ENCODE measurements at regions not wholly inside any gene's neighbourhood (a gene's known extent, or its start where the extent isn't known, plus 50 kb on each side); places are given as distances from the start of the nearest gene placed in this dataset.

DNA sequence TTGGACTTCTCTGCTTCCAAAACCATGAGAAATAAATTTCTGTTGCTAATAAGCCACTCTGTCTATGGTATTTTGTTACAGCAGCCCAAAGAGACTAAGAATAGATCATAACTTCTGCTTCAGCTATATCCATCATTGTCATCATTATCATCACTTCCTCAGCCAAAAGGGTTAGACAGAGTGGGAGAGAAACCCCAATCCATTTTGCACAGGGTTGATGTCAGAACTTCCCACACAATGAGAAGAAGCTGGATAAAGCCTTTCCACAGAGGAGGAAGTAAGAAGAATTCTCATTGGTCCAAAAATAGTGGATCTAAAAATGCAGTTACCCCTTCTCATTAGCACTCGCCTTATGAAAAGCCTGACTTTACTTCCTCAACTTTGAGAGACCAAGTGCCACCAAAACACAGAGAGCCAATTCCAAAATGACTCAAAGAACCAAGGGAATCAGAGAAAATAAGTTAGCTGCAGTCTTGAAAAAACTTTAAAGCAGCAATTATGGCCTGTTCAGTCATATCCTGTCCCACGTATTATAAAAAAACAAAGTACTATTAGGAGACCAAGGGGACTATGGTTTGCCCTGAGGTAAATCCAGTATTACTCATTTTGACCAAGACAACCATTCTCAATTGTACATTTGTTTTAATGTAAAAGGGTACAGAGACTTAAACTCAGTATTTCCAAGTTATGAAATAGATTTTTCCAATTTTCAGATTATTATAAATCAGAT, 80.2 kb downstream of the WNT5A start:
- no peaks in the 10 kb centered on the region for H3K27me3 ChIP-seq
- intact Hi-C loops (cut with DNase I) = no loop called here
- no peak overlapping the region for H3K27ac ChIP-seq
- TF ChIP-seq, protein P1, sequence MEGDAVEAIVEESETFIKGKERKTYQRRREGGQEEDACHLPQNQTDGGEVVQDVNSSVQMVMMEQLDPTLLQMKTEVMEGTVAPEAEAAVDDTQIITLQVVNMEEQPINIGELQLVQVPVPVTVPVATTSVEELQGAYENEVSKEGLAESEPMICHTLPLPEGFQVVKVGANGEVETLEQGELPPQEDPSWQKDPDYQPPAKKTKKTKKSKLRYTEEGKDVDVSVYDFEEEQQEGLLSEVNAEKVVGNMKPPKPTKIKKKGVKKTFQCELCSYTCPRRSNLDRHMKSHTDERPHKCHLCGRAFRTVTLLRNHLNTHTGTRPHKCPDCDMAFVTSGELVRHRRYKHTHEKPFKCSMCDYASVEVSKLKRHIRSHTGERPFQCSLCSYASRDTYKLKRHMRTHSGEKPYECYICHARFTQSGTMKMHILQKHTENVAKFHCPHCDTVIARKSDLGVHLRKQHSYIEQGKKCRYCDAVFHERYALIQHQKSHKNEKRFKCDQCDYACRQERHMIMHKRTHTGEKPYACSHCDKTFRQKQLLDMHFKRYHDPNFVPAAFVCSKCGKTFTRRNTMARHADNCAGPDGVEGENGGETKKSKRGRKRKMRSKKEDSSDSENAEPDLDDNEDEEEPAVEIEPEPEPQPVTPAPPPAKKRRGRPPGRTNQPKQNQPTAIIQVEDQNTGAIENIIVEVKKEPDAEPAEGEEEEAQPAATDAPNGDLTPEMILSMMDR (IDR thresholded peaks at IDR 0.05) = no peak
- no peak overlapping the region for H3K4me3 ChIP-seq
- H3K9ac ChIP-seq (ENCODE audit: low read depth in 2 of 2, low read length in 2 of 2) = no peak overlapping the region
- no peaks in the 10 kb centered on the region for H3K36me3 ChIP-seq
- H3K4me1 ChIP-seq = no peaks in the 10 kb centered on the region
- no peak for DNase-seq
- H3K9me3 ChIP-seq = no peaks in the 10 kb centered on the region

DNA sequence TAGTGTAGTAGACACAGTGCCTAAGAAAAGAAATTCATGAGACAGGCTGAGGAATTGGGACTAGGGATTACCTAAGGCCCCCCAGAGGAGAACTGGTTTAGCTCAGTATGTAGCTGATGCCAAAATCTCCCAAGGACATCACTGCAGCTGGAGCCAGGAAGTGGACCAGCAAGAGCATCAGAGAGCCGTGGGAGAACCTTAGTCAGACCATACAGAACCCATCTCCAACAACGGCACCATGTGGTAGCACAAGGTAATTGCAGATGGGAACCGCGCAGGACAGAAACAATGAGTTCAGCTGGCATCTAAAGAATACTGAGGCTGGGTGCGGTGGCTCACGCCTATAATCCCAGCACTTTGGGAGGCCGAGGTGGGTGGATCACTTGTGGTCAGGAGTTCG, 81.7 kb downstream of the WNT5A start:
- H3K27me3 ChIP-seq = no peaks in the 10 kb centered on the region
- H3K9me3 ChIP-seq = no peaks in the 10 kb centered on the region
- DNase-seq = no peak
- no peaks in the 10 kb centered on the region for H3K36me3 ChIP-seq
- no peak overlapping the region for H3K27ac ChIP-seq
- intact Hi-C loops (cut with DNase I) = no loop called here
- TF ChIP-seq, protein P1 (IDR thresholded peaks at IDR 0.05) = no peak
- H3K4me3 ChIP-seq = no peak overlapping the region
- H3K4me1 ChIP-seq = no peaks in the 10 kb centered on the region
- H3K9ac ChIP-seq (ENCODE audit: low read depth in 2 of 2, low read length in 2 of 2) = no peak overlapping the region

DNA sequence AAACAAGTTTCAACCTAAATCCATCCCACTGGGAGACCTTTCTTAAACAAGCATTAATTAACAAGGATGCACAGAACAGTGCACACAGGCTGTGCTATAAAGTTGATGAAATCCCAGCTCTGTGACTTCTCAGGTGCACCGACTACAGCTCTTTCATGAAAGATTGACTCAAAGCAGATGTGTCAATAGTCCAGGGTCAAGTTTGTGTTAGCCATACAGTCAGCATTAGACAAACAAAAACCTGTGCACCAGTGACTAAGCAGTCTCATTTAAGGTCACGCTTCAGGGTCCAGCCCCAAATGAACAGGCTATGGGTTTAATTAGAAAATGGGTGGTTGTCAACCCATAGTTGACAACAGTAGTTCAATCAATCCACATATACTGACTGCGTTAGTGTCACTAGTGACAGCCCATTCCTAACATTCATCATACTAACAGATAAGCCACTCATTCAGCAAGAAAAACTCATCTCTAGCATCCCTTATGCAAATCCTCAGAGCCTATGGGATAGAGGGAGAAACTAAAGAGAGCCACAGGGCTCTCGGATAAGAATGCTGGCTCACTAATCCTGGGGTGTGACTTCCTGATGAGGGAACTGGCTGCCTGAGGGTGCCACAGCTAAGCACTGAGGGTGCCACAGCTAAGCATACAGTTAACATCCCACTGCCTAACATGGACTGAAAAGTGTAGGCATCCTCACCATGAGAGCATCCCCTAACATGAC, 84.1 kb downstream of the WNT5A start:
- Histone ChIP-seq H3K4me3 (no peak overlapping the region), H3K27ac (no peak overlapping the region)
- intact Hi-C loops (cut with DNase I) = no loop called here

DNA sequence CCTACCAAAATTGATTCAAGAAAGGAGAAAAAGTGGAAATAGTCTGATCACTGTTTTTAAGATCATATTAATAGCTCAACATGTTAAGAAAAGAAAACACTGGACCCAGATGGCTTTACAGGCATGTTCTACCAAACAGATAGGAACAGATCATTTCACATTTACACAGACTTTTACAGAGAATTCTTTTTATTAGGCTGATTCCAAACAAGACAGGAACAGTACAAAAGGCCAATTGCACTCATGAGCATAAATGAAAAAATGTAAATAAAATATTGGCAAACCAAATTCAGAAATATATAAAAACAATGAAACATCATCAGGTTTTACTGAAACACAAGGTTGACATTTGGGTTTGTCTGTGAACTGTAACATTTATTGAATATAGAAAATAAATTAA, 106.5 kb downstream of the WNT5A start:
- no peaks in the 10 kb centered on the region for H3K36me3 ChIP-seq
- no peak overlapping the region for H3K4me3 ChIP-seq
- H3K9me3 ChIP-seq = no peaks in the 10 kb centered on the region
- intact Hi-C loops (cut with DNase I) = no loop called here
- no peak for DNase-seq
- TF ChIP-seq, protein P1 (IDR thresholded peaks at IDR 0.05) = no peak
- no peaks in the 10 kb centered on the region for H3K27me3 ChIP-seq
- H3K27ac ChIP-seq = no peak overlapping the region
- no peak overlapping the region for H3K9ac ChIP-seq (ENCODE audit: low read depth in 2 of 2, low read length in 2 of 2)
- H3K4me1 ChIP-seq = no peaks in the 10 kb centered on the region

More for the DNA sequence above, 84.1 kb downstream of the WNT5A start:
- TF ChIP-seq, protein P1 (IDR thresholded peaks at IDR 0.05) = no peak
- no peak for DNase-seq
- Histone ChIP-seq H3K36me3 (no peaks in the 10 kb centered on the region), H3K9ac (ENCODE audit: low read depth in 2 of 2, low read length in 2 of 2) (no peak overlapping the region), H3K27me3 (no peaks in the 10 kb centered on the region), H3K4me1 (no peaks in the 10 kb centered on the region), H3K9me3 (no peaks in the 10 kb centered on the region)

DNA sequence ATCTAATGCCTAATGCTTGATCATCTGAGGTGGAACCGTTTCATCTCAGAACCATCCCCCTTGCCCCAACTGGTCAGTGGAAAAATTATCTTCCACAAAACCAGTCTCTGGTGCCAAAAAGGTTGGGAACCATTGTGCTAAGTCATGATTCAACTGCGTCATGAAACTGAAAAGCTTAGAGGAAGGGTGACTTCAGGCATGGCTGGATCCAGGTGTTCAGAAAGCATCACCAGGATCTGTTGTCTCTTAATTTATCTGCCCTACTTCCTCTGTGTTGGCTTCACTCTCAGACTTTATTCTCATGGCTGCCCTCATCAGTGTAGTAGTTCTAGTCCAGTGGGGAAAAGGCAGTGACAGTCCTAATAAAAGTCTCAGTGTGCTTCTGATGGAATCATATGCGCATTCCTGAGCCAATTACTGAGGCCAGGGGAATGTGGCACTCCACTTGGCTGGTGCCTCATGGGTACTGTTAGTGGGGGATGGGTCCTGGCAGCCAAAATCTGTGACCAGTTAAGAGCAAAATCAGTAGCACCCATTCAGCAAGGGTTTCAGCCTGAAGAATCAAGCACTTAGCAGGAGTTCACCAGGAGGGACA, 110.3 kb downstream of the WNT5A start:
- TF ChIP-seq, protein P1 (IDR thresholded peaks at IDR 0.05) = no peak
- intact Hi-C loops (cut with DNase I) = no loop called here
- Histone ChIP-seq H3K4me3 (no peak overlapping the region), H3K9me3 (no peaks in the 10 kb centered on the region), H3K27me3 (no peaks in the 10 kb centered on the region), H3K27ac (no peak overlapping the region), H3K4me1 (no peaks in the 10 kb centered on the region), H3K36me3 (no peaks in the 10 kb centered on the region), H3K9ac (ENCODE audit: low read depth in 2 of 2, low read length in 2 of 2) (no peak overlapping the region)
- no peak for DNase-seq

Data from colonic mucosa (tissue), 4 donors.